ENCODE measurements at regions not wholly inside any gene's neighbourhood (a gene's known extent, or its start where the extent isn't known, plus 50 kb on each side); places are given as distances from the start of the nearest gene placed in this dataset.

DNA sequence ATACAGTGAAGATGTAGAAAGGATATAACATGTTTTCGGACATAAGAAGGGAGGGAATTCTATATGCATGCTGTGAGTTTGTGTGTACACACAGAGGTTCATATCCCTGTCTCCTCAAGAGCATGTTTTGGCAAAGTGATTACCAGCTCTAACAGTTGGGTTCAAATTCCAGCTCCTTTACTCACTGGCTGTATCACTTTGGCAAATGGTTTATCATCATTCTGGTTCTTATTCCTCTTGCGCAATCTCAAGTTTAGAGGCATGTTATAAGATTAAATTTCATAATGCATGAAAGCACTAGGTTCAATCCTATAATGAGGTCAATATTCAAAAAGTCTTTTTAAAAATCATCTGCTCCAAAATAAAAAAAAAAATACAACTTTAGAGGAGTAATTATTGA is 107.7 kb upstream of the LRFN5 start:
- 10 to 70% (median 46%) methylated on average over 2 of the region's 2 CpGs for WGBS, 3 donors
- peak in 1 of 2 donors; percentile 65 for DNase-seq
- no peaks in the 10 kb centered on the region for H3K9me3 ChIP-seq (ENCODE audit: control insufficient read depth in 2 of 2, insufficient read depth in 1 of 2, low read depth in 1 of 2, low read length in 1 of 2)

DNA sequence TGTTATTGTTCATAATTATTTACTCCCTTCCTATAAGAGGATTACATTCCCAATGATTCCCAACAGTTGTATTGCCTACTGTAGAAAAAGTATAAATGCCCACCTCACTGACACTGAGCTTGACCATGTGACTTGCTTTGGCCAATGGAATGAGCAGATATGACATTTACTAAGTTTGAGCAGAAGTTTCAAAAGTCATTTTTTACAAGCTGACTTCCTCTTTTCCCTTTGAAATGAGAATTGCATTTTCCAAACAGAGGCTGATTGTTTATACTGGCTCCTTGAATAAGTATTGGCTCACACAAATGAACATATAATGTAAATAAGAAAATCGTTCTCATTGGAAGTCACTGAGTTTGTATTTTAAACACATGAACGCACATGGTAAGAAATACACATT is 116.4 kb upstream of the LRFN5 start:
- no peak overlapping the region for H3K4me3 ChIP-seq (ENCODE audit: low read depth in 1 of 3, low read length in 3 of 3)
- no peak overlapping the region for H3K27ac ChIP-seq (ENCODE audit: low read depth in 1 of 3, low read length in 2 of 3)
- DNase-seq (no peak), FAIRE-seq (no peak)
- no peaks in the 10 kb centered on the region for H3K9me3 ChIP-seq (ENCODE audit: control insufficient read depth in 2 of 2, insufficient read depth in 1 of 2, low read depth in 1 of 2, low read length in 1 of 2)
- 61 to 77% (median 72%) methylated on average over 2 of the region's 2 CpGs for WGBS, 3 donors
- H3K36me3 ChIP-seq (ENCODE audit: control insufficient read depth in 3 of 3, insufficient read depth in 2 of 3, low read depth in 1 of 3, low read length in 3 of 3): no peaks in the 10 kb centered on the region
- H3K27me3 ChIP-seq (ENCODE audit: control insufficient read depth in 3 of 3, insufficient read depth in 3 of 3, low read length in 3 of 3): no peaks in the 10 kb centered on the region
- no peaks in the 10 kb centered on the region for H3K4me1 ChIP-seq (ENCODE audit: control insufficient read depth in 3 of 3, insufficient read depth in 2 of 3, low read depth in 1 of 3, low read length in 2 of 3)

More for the DNA sequence above, 107.7 kb upstream of the LRFN5 start:
- H3K27ac ChIP-seq (ENCODE audit: low read depth in 1 of 3, low read length in 2 of 3): no peak overlapping the region
- no peak for FAIRE-seq
- no peaks in the 10 kb centered on the region for H3K36me3 ChIP-seq (ENCODE audit: control insufficient read depth in 3 of 3, insufficient read depth in 2 of 3, low read depth in 1 of 3, low read length in 3 of 3)
- H3K4me3 ChIP-seq (ENCODE audit: low read depth in 1 of 3, low read length in 3 of 3): no peak overlapping the region
- no peaks in the 10 kb centered on the region for H3K27me3 ChIP-seq (ENCODE audit: control insufficient read depth in 3 of 3, insufficient read depth in 3 of 3, low read length in 3 of 3)
- no peaks in the 10 kb centered on the region for H3K4me1 ChIP-seq (ENCODE audit: control insufficient read depth in 3 of 3, insufficient read depth in 2 of 3, low read depth in 1 of 3, low read length in 2 of 3)

DNA sequence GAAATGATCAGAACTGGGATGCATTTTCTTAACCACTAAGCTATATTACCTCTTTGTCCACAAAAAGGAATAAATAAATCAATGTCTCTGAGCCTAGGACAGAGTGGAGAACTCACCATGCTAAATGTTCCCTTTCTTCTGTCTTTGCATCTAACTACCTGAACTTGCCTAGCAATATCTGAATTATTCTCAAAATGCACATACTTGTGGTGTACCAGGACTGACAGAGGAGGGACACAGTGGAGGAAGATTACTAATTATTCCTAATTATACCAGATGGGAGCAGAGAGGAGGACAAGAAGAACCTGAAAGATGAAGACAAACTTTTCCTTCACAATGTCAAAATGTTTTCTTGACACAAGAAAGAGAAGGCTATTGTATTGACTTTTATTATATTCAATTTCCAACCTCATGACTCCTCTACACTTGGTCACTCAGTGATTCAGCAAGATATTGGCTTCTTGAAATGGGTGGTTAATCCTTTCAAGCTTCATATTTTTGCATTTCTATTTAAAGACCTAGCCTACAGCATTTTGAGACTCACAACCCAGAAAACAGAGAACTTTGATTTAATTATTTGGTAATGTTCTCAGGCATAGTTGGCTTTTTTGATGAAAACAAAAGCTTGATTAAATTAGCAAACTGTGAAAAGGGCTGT is 117.2 kb upstream of the LRFN5 start:
- no peak for FAIRE-seq
- no peak for DNase-seq
- H3K9me3 ChIP-seq (ENCODE audit: control insufficient read depth in 2 of 2, insufficient read depth in 1 of 2, low read depth in 1 of 2, low read length in 1 of 2): no peaks in the 10 kb centered on the region
- no peaks in the 10 kb centered on the region for H3K27me3 ChIP-seq (ENCODE audit: control insufficient read depth in 3 of 3, insufficient read depth in 3 of 3, low read length in 3 of 3)
- no peak overlapping the region for H3K4me3 ChIP-seq (ENCODE audit: low read depth in 1 of 3, low read length in 3 of 3)
- no peaks in the 10 kb centered on the region for H3K4me1 ChIP-seq (ENCODE audit: control insufficient read depth in 3 of 3, insufficient read depth in 2 of 3, low read depth in 1 of 3, low read length in 2 of 3)
- no peaks in the 10 kb centered on the region for H3K36me3 ChIP-seq (ENCODE audit: control insufficient read depth in 3 of 3, insufficient read depth in 2 of 3, low read depth in 1 of 3, low read length in 3 of 3)
- H3K27ac ChIP-seq (ENCODE audit: low read depth in 1 of 3, low read length in 2 of 3): no peak overlapping the region

DNA sequence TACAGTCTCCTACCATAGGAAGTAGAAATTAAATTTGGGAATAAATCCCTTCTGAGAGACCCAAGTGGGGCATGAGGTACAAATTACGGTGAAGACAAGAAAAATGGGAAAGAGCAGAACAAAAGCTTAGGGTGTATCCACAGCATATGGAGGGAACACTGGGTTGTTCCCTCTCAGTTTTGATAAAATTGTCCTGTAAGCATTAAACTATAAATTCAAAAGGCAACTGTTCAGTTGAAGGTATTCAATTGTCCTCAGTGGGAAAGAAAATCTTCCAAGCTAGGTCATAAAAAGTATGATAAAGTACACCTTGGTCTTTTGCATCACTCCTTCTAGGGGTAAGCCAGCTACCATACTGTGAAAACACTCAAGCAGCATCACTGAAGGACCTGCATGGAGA is 118.3 kb upstream of the LRFN5 start:
- DNase-seq (no peak), FAIRE-seq (no peak)
- Histone ChIP-seq H3K9me3 (ENCODE audit: control insufficient read depth in 2 of 2, insufficient read depth in 1 of 2, low read depth in 1 of 2, low read length in 1 of 2) (no peaks in the 10 kb centered on the region), H3K4me1 (ENCODE audit: control insufficient read depth in 3 of 3, insufficient read depth in 2 of 3, low read depth in 1 of 3, low read length in 2 of 3) (no peaks in the 10 kb centered on the region), H3K4me3 (ENCODE audit: low read depth in 1 of 3, low read length in 3 of 3) (no peak overlapping the region), H3K27me3 (ENCODE audit: control insufficient read depth in 3 of 3, insufficient read depth in 3 of 3, low read length in 3 of 3) (no peaks in the 10 kb centered on the region), H3K36me3 (ENCODE audit: control insufficient read depth in 3 of 3, insufficient read depth in 2 of 3, low read depth in 1 of 3, low read length in 3 of 3) (no peaks in the 10 kb centered on the region), H3K27ac (ENCODE audit: low read depth in 1 of 3, low read length in 2 of 3) (no peak overlapping the region)
- 93 to 97% (median 97%) methylated on average over 1 of the region's 1 CpG for WGBS, 3 donors

DNA sequence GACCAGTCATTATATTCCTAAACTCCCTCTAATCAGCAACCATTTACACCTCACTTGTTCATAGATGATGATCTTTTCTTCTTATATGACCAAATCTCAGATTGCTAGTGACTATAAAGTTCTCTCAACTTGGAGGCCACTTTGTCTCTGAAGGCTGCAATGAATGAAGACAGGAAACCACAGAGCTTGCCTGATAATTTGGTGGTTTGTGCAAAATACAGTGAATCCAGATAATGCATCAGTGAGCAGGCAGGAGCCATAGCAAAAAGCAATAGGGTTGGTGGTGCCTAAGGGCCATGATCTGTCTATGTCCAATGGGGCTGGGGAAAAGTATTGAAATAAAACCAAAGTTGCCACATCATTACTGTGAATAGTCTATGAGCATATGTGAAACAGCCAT is 123.8 kb upstream of the LRFN5 start:
- FAIRE-seq (no peak), DNase-seq (no peak)
- Histone ChIP-seq H3K9me3 (ENCODE audit: control insufficient read depth in 2 of 2, insufficient read depth in 1 of 2, low read depth in 1 of 2, low read length in 1 of 2) (no peaks in the 10 kb centered on the region), H3K4me3 (ENCODE audit: low read depth in 1 of 3, low read length in 3 of 3) (no peak overlapping the region), H3K36me3 (ENCODE audit: control insufficient read depth in 3 of 3, insufficient read depth in 2 of 3, low read depth in 1 of 3, low read length in 3 of 3) (no peaks in the 10 kb centered on the region), H3K27ac (ENCODE audit: low read depth in 1 of 3, low read length in 2 of 3) (no peak overlapping the region), H3K4me1 (ENCODE audit: control insufficient read depth in 3 of 3, insufficient read depth in 2 of 3, low read depth in 1 of 3, low read length in 2 of 3) (no peaks in the 10 kb centered on the region), H3K27me3 (ENCODE audit: control insufficient read depth in 3 of 3, insufficient read depth in 3 of 3, low read length in 3 of 3) (no peaks in the 10 kb centered on the region)

DNA sequence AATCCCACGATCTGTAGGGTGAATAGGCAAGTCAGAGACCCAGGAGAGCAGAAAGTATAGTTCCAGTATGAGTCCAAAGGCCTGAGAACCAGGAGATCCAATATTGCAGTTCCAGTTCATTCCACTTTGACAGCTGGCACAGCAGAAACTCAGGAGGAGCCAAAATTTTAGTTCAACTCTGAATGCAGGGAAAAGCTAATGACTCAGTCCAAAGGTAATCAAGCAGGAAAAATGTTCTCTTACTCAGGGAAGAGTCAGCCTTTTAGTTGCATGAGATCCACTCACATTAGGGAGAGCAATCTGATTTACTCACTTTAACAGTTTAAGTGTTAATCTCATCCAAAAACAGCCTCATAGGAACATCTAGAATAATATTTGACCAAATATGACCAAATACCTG is 130.2 kb upstream of the LRFN5 start:
- Histone ChIP-seq H3K4me3 (ENCODE audit: low read depth in 1 of 3, low read length in 3 of 3) (no peak overlapping the region), H3K27ac (ENCODE audit: low read depth in 1 of 3, low read length in 2 of 3) (no peak overlapping the region), H3K4me1 (ENCODE audit: control insufficient read depth in 3 of 3, insufficient read depth in 2 of 3, low read depth in 1 of 3, low read length in 2 of 3) (no peaks in the 10 kb centered on the region), H3K9me3 (ENCODE audit: control insufficient read depth in 2 of 2, insufficient read depth in 1 of 2, low read depth in 1 of 2, low read length in 1 of 2) (no peaks in the 10 kb centered on the region), H3K36me3 (ENCODE audit: control insufficient read depth in 3 of 3, insufficient read depth in 2 of 3, low read depth in 1 of 3, low read length in 3 of 3) (no peaks in the 10 kb centered on the region), H3K27me3 (ENCODE audit: control insufficient read depth in 3 of 3, insufficient read depth in 3 of 3, low read length in 3 of 3) (no peaks in the 10 kb centered on the region)
- peak; percentile 1 to 47 for DNase-seq
- no peak for FAIRE-seq
- WGBS, 3 donors: 38 to 48% (median 48%) methylated on average over 1 of the region's 1 CpG

DNA sequence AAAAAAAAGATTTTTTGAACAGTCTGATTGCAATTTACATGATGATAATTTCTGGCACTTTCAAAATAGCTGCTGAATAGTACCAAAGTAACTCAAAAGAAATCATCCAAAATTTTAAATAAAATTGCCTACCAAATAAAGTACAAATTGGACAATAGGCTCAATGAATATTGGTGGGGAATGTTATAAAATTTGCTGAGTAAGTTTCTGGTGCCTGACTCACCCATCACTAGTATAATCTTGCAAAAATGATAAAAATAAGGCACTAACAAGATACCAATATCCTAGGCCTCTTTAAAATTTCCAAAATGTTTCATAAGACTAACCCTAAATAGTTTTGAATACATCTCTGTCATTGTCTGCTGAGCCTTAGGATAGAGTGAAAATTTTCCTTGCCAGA is 145.3 kb upstream of the LRFN5 start:
- Histone ChIP-seq H3K4me1 (ENCODE audit: control insufficient read depth in 3 of 3, insufficient read depth in 2 of 3, low read depth in 1 of 3, low read length in 2 of 3) (no peaks in the 10 kb centered on the region), H3K36me3 (ENCODE audit: control insufficient read depth in 3 of 3, insufficient read depth in 2 of 3, low read depth in 1 of 3, low read length in 3 of 3) (no peaks in the 10 kb centered on the region), H3K27ac (ENCODE audit: low read depth in 1 of 3, low read length in 2 of 3) (no peak overlapping the region), H3K27me3 (ENCODE audit: control insufficient read depth in 3 of 3, insufficient read depth in 3 of 3, low read length in 3 of 3) (no peaks in the 10 kb centered on the region), H3K4me3 (ENCODE audit: low read depth in 1 of 3, low read length in 3 of 3) (no peak overlapping the region), H3K9me3 (ENCODE audit: control insufficient read depth in 2 of 2, insufficient read depth in 1 of 2, low read depth in 1 of 2, low read length in 1 of 2) (no peaks in the 10 kb centered on the region)
- FAIRE-seq: no peak
- DNase-seq: no peak

DNA sequence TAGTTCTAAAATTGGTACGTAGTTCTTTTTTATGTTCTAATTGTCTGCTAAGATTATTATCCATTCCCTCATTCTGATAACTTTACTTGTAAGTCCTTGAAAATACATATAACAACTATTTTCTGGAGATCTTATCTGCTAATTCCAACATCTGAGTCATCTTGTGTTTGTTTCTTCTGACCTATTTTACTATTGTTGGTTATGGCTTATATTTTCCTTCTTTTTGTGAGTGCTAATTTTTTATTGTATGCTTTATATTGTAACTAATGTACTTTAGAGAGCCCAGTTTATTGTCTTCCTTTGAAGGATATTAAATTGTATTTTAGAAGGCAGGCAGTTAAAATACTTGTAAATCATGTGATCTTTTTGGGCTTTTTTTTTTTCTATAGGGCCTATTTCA is 149.3 kb upstream of the LRFN5 start:
- Histone ChIP-seq H3K27ac (ENCODE audit: low read depth in 1 of 3, low read length in 2 of 3) (no peak overlapping the region), H3K36me3 (ENCODE audit: control insufficient read depth in 3 of 3, insufficient read depth in 2 of 3, low read depth in 1 of 3, low read length in 3 of 3) (no peaks in the 10 kb centered on the region), H3K4me3 (ENCODE audit: low read depth in 1 of 3, low read length in 3 of 3) (no peak overlapping the region), H3K4me1 (ENCODE audit: control insufficient read depth in 3 of 3, insufficient read depth in 2 of 3, low read depth in 1 of 3, low read length in 2 of 3) (no peaks in the 10 kb centered on the region), H3K9me3 (ENCODE audit: control insufficient read depth in 2 of 2, insufficient read depth in 1 of 2, low read depth in 1 of 2, low read length in 1 of 2) (no peaks in the 10 kb centered on the region), H3K27me3 (ENCODE audit: control insufficient read depth in 3 of 3, insufficient read depth in 3 of 3, low read length in 3 of 3) (no peaks in the 10 kb centered on the region)
- DNase-seq (no peak), FAIRE-seq (no peak)
- 81 to 95% (median 85%) methylated on average over 1 of the region's 1 CpG for WGBS, 3 donors

DNA sequence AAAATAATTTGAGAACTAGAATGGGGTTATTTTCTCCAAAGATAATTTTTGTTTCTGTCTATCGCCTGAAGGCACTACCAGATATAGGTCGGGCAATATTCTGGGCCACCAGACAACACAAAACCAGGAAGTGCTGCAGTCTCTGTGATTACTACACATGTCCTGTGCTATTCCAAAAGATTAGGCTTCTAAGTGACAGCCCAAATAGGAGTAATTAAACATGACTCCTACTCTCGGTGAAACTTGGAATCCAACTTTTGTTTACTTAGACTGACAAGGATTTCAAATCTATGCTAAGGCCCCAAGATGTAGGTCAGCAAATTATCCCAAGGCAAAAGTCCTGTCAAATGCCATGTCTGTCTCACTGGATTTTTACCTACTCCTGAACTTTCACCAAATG is 157.6 kb upstream of the LRFN5 start:
- Histone ChIP-seq H3K4me1 (ENCODE audit: control insufficient read depth in 3 of 3, insufficient read depth in 2 of 3, low read depth in 1 of 3, low read length in 2 of 3) (no peaks in the 10 kb centered on the region), H3K27me3 (ENCODE audit: control insufficient read depth in 3 of 3, insufficient read depth in 3 of 3, low read length in 3 of 3) (no peaks in the 10 kb centered on the region), H3K9me3 (ENCODE audit: control insufficient read depth in 2 of 2, insufficient read depth in 1 of 2, low read depth in 1 of 2, low read length in 1 of 2) (no peaks in the 10 kb centered on the region), H3K4me3 (ENCODE audit: low read depth in 1 of 3, low read length in 3 of 3) (no peak overlapping the region), H3K27ac (ENCODE audit: low read depth in 1 of 3, low read length in 2 of 3) (no peak overlapping the region), H3K36me3 (ENCODE audit: control insufficient read depth in 3 of 3, insufficient read depth in 2 of 3, low read depth in 1 of 3, low read length in 3 of 3) (no peaks in the 10 kb centered on the region)
- WGBS, 3 donors: 13 to 29% (median 19%) methylated on average over 3 of the region's 3 CpGs
- DNase-seq (peak; percentile 17 to 68), FAIRE-seq (no peak)
